GM21526 (cell line): ENCODE measurements at regions not wholly inside any gene's neighbourhood (a gene's known extent, or its start where the extent isn't known, plus 50 kb on each side); places are given as distances from the start of the nearest gene placed in this dataset.

ENCODE experiments used
- ATAC-seq: cut with Tn5 transposase; IDR thresholded peaks from one replicate; pipeline ENCODE4 v1.9.1; 2021; ENCODE audit warnings: moderate library complexity; ENCODE audit not compliant: unreplicated experiment, low FRiP score

GRCh38 chr6:43877463-43878126 lies 107.6 kb downstream of the VEGFA start:
- ATAC-seq = no peak

- ATAC-seq = no peak
Observed at GRCh38 chr6:43877036-43877435, 107.0 kb downstream of the VEGFA start.

- ATAC-seq = no peak
Observed at GRCh38 chr6:43876602-43877001, 106.6 kb downstream of the VEGFA start.

- ATAC-seq = no peak
Observed at GRCh38 chr6:43875849-43876572, 106.0 kb downstream of the VEGFA start.

GRCh38 chr6:43874814-43875590 lies 105.0 kb downstream of the VEGFA start:
- no peak for ATAC-seq

GRCh38 chr6:43873806-43874714 lies 104.0 kb downstream of the VEGFA start:
- no peak for ATAC-seq

- ATAC-seq = no peak
Observed at GRCh38 chr6:43871933-43872332, 101.9 kb downstream of the VEGFA start.

- ATAC-seq = no peak
Observed at GRCh38 chr6:43871284-43871683, 101.3 kb downstream of the VEGFA start.

GRCh38 chr6:43870660-43871061 lies 100.7 kb downstream of the VEGFA start:
- ATAC-seq = no peak

- no peak for ATAC-seq
Observed at GRCh38 chr6:43869792-43870659, 100.0 kb downstream of the VEGFA start.

- ATAC-seq = no peak
Observed at GRCh38 chr6:43869079-43869710, 99.2 kb downstream of the VEGFA start.

GRCh38 chr6:43868467-43868866 lies 98.5 kb downstream of the VEGFA start:
- no peak for ATAC-seq

GRCh38 chr6:43867996-43868395 lies 98.0 kb downstream of the VEGFA start:
- ATAC-seq = no peak

- ATAC-seq = no peak
Observed at GRCh38 chr6:43867246-43867645, 97.2 kb downstream of the VEGFA start.

- no peak for ATAC-seq
Observed at GRCh38 chr6:43865932-43866645, 96.1 kb downstream of the VEGFA start.

- no peak for ATAC-seq
Observed at GRCh38 chr6:43865086-43865485, 95.1 kb downstream of the VEGFA start.

- ATAC-seq = no peak
Observed at GRCh38 chr6:43862925-43863324, 92.9 kb downstream of the VEGFA start.

- no peak for ATAC-seq
Observed at GRCh38 chr6:43861212-43861894, 91.3 kb downstream of the VEGFA start.
